ENCODE measurements at regions not wholly inside any gene's neighbourhood (a gene's known extent, or its start where the extent isn't known, plus 50 kb on each side); places are given as distances from the start of the nearest gene placed in this dataset.

GRCh38 chr7:67392596-67393438, 396.2 kb downstream of the TYW1 start:
- no peaks in the 10 kb centered on the region for H3K9me3 ChIP-seq
- no peaks in the 10 kb centered on the region for H3K27me3 ChIP-seq
- no peaks in the 10 kb centered on the region for H3K36me3 ChIP-seq
- no peak for DNase-seq
- no peak overlapping the region for H3K4me3 ChIP-seq

GRCh38 chr7:67393903-67394302, 397.3 kb downstream of the TYW1 start:
- no peak overlapping the region for H3K4me3 ChIP-seq
- DNase-seq = no peak
- H3K9me3 ChIP-seq = no peaks in the 10 kb centered on the region
- H3K36me3 ChIP-seq = no peaks in the 10 kb centered on the region
- no peaks in the 10 kb centered on the region for H3K27me3 ChIP-seq

GRCh38 chr7:67398916-67399315, 402.3 kb downstream of the TYW1 start:
- DNase-seq = no peak
- Histone ChIP-seq H3K27me3 (no peaks in the 10 kb centered on the region), H3K36me3 (no peaks in the 10 kb centered on the region), H3K9me3 (no peaks in the 10 kb centered on the region), H3K4me3 (no peak overlapping the region)

GRCh38 chr7:67401492-67401891, 404.9 kb downstream of the TYW1 start:
- Histone ChIP-seq H3K9me3 (no peaks in the 10 kb centered on the region), H3K36me3 (no peaks in the 10 kb centered on the region), H3K27me3 (no peaks in the 10 kb centered on the region), H3K4me3 (no peak overlapping the region)
- no peak for DNase-seq

DNA sequence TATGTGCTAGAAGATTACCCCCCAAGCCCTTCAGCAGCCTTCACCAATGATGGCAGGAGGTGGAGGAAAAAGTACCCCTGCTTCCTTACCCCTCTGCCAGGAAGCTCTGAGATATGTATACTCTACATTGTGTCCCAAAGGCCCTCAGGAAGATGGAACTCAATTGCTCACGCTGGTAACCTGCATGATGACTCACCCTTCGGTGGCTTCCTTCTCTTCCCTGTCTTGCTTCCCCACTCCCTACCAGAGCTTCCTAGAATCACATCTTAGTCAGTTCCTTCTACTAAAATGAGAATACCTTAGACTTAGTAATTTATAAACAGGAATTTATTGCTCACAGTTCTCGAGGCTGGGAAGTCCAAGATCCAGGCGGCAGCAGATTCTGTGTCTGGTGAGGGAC, 405.6 kb downstream of the TYW1 start:
- Histone ChIP-seq H3K36me3 (no peaks in the 10 kb centered on the region), H3K27me3 (no peaks in the 10 kb centered on the region), H3K4me3 (no peak overlapping the region), H3K9me3 (no peaks in the 10 kb centered on the region)
- DNase-seq = no peak

DNA sequence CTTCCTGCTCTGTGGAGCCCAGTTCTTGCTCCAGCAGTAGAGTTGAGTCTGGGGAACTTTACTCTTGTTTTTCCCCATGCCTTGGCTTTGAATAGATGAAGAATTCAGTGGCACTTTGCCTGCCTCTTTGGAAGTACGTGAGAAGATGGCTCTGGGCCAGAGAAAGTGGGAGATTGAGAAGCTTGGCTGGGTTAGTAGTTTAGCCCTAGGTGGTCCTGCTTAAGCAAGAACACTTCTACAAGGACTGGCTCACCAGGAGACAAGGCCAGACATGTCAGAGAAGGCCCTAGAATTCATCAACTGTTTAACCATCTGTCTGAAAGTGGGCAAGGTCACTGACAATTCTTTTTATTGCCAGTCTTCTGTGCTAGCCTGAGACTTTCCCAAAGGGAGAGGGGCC, 410.3 kb downstream of the TYW1 start:
- DNase-seq = no peak
- no peaks in the 10 kb centered on the region for H3K27me3 ChIP-seq
- H3K9me3 ChIP-seq = no peaks in the 10 kb centered on the region
- H3K4me3 ChIP-seq = no peak overlapping the region
- H3K36me3 ChIP-seq = no peaks in the 10 kb centered on the region

DNA sequence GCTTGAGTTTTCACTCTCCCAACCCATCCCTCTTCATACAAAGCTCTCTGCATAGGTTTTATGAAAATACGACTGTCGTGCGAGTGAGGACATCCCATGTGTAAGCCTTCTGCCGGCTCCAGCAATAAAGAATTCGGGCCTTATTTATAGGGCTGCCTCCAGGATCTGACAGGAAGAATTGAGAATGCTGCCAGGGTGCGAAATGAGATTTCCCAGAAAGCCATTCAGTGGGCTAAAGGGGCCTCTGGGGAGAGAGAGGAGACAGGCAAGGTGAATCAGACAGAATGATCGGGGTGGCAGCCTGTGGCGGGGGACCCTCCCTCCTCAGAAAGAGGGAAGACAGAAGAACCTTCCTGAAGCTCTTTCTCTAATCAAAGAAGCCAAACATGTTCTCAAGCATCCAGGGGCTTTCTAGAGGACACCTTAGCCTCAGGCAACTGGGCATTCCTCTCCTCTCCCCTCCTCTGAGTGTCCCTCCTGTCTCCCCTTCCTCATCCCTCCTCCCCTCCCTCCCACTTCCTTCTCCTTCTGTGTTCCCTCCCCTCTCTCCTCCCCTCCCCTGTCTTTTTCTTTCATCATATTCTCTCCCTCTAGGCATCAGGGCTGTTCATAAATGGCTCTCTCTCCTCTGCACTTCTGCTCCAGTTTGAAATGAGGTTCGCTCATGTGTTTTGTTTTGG, 410.9 kb downstream of the TYW1 start:
- Histone ChIP-seq H3K9me3 (no peaks in the 10 kb centered on the region), H3K36me3 (no peaks in the 10 kb centered on the region)

DNA sequence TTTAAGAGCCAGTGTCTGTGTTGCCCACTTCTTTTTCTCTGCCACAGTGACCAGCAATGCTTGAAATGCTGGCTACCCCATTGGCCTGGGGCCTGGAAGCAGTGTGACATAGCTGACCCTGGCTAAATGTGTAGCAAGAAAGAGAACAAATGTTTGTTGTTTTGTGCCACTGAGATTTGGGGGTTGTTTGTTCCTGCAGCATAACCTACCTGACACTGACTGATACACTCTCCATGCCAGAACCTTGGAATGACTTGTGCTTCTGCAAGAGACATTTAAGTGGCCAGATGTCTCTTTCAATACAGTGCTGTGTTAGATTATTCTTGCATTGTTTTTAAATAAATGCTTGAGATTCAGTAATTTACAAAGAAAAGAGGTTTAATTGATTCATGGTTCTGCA, 411.5 kb downstream of the TYW1 start:
- Histone ChIP-seq H3K36me3 (no peaks in the 10 kb centered on the region), H3K9me3 (no peaks in the 10 kb centered on the region), H3K4me3 (no peak overlapping the region), H3K27me3 (no peaks in the 10 kb centered on the region)
- no peak for DNase-seq

More for the DNA sequence above, 410.9 kb downstream of the TYW1 start:
- DNase-seq = no peak
- H3K4me3 ChIP-seq = no peak overlapping the region
- H3K27me3 ChIP-seq = no peaks in the 10 kb centered on the region

DNA sequence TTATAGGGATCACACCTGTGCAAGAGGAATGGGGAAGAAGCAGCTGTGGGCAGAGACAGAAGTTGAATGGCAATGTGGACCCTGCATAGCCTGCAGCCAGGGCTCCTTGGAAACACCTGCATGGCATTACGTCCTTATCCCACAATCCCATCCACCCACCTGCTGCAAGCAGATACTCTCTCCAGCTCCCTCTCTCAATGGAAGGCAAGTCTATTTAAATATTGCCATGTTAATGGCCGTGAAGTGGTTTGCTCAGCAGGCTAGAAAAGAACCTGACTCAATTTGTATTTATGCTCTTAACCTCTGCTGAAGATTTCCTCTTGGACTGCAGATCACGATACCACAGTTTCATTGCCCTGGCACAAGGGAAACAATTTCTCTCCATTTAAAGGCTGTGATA, 417.0 kb downstream of the TYW1 start:
- Histone ChIP-seq H3K4me3 (no peak overlapping the region), H3K36me3 (no peaks in the 10 kb centered on the region), H3K9me3 (no peaks in the 10 kb centered on the region), H3K27me3 (no peaks in the 10 kb centered on the region)
- no peak for DNase-seq

DNA sequence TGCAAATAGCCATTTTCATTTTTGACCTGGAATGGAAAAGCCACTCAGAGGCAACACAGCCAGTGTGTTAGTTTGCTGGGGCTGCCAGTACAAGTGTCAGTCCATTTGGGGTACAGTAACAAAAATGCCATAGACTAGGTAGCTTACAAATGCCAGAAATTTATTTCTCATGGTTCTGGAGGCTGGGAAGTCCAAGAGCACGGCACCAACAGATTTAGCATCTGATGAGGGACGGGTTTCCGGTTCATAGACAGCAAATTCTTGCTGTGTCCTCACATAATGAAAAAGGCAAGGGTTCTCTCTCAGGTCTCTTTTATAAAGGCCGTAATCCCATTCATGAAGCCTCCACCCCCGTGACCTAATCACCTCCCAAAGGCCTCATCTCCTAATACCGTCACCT, 418.2 kb downstream of the TYW1 start:
- no peak for DNase-seq
- no peaks in the 10 kb centered on the region for H3K9me3 ChIP-seq
- no peaks in the 10 kb centered on the region for H3K36me3 ChIP-seq
- no peaks in the 10 kb centered on the region for H3K27me3 ChIP-seq
- no peak overlapping the region for H3K4me3 ChIP-seq

DNA sequence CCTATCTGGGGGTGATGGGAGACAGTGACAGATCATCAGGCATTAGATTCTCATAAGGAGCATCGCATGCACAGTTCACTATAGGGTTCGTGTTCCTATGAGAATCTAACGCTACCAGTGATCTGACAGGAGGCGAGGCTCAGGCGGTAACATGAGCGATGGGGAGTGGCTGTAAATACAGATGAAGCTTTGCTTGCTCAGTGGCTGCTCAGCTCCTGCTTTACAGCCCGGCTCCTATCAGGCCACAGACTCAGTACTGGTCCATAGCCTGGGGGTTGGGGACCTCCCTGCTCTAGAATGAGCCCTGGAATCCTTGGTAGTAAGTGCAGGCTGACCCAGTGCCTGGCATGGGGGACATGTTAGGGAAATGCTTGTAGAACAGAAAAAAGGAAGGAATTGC, 426.0 kb downstream of the TYW1 start:
- no peak for DNase-seq
- Histone ChIP-seq H3K27me3 (no peaks in the 10 kb centered on the region), H3K4me3 (no peak overlapping the region), H3K36me3 (no peaks in the 10 kb centered on the region), H3K9me3 (no peaks in the 10 kb centered on the region)

DNA sequence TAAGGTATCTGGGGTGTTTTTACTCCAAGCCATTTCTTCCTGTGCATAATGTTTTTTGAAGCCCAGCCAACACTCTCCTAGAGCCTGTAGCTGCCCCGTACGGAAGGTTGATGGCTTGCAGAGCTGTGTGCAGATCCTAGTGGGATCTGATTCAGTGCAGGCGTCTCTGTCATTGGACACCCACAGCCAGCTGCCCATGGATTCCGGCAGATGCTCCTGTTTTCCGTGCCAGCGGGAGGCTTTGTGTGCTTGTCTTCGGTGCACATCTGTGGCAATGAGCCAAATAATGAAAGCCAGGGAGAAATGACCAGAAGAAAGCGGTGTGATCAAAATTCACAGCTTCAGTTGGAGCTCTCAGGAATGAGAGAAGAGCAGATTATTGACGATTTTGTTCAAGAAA, 426.4 kb downstream of the TYW1 start:
- Histone ChIP-seq H3K9me3 (no peaks in the 10 kb centered on the region), H3K27me3 (no peaks in the 10 kb centered on the region), H3K36me3 (no peaks in the 10 kb centered on the region), H3K4me3 (no peak overlapping the region)
- no peak for DNase-seq

- H3K36me3 ChIP-seq = no peaks in the 10 kb centered on the region
- no peak for DNase-seq
- no peak overlapping the region for H3K4me3 ChIP-seq
- H3K27me3 ChIP-seq = no peaks in the 10 kb centered on the region
- no peaks in the 10 kb centered on the region for H3K9me3 ChIP-seq
Measured at GRCh38 chr7:67426654-67427053, 430.0 kb downstream of the TYW1 start.

GRCh38 chr7:67429735-67430134, 433.1 kb downstream of the TYW1 start:
- no peak overlapping the region for H3K4me3 ChIP-seq
- H3K36me3 ChIP-seq = no peaks in the 10 kb centered on the region
- DNase-seq = no peak
- no peaks in the 10 kb centered on the region for H3K9me3 ChIP-seq
- H3K27me3 ChIP-seq = no peaks in the 10 kb centered on the region

- no peaks in the 10 kb centered on the region for H3K9me3 ChIP-seq
- no peaks in the 10 kb centered on the region for H3K27me3 ChIP-seq
- no peaks in the 10 kb centered on the region for H3K36me3 ChIP-seq
- DNase-seq = no peak
- no peak overlapping the region for H3K4me3 ChIP-seq
Measured at GRCh38 chr7:67432536-67433234, 436.1 kb downstream of the TYW1 start.

GRCh38 chr7:67435894-67436535, 439.4 kb downstream of the TYW1 start:
- no peak for DNase-seq
- no peak overlapping the region for H3K4me3 ChIP-seq
- H3K36me3 ChIP-seq = no peaks in the 10 kb centered on the region
- no peaks in the 10 kb centered on the region for H3K27me3 ChIP-seq
- no peaks in the 10 kb centered on the region for H3K9me3 ChIP-seq

GRCh38 chr7:67438198-67438882, 441.7 kb downstream of the TYW1 start:
- Histone ChIP-seq H3K9me3 (no peaks in the 10 kb centered on the region), H3K36me3 (no peaks in the 10 kb centered on the region), H3K4me3 (no peak overlapping the region), H3K27me3 (no peaks in the 10 kb centered on the region)
- DNase-seq = no peak

Measured in MG63 (cell line).